ENCODE measurements at regions not wholly inside any gene's neighbourhood (a gene's known extent, or its start where the extent isn't known, plus 50 kb on each side); places are given as distances from the start of the nearest gene placed in this dataset.

DNA sequence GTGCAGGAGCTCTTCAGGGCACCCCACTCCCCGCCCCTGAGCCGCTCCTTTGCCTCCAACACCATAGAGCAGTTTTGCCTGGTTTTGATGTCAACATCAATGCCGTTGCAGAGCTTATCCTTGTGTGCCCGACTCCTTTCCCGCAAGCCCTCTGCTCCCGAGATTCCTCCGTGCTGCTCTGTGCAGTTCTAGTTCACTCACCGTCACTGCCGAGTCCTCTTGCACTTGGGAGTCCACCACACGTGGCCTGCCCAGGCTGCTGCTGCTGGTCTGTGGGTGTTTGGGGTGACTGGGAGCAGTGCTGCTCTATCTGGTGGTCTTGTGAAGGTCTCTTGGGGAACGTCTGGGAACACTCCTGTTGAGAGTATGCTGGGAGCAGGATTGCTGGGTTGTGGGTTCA lies 63.8 kb upstream of the ANO1 start:
- TF ChIP-seq, protein P1, sequence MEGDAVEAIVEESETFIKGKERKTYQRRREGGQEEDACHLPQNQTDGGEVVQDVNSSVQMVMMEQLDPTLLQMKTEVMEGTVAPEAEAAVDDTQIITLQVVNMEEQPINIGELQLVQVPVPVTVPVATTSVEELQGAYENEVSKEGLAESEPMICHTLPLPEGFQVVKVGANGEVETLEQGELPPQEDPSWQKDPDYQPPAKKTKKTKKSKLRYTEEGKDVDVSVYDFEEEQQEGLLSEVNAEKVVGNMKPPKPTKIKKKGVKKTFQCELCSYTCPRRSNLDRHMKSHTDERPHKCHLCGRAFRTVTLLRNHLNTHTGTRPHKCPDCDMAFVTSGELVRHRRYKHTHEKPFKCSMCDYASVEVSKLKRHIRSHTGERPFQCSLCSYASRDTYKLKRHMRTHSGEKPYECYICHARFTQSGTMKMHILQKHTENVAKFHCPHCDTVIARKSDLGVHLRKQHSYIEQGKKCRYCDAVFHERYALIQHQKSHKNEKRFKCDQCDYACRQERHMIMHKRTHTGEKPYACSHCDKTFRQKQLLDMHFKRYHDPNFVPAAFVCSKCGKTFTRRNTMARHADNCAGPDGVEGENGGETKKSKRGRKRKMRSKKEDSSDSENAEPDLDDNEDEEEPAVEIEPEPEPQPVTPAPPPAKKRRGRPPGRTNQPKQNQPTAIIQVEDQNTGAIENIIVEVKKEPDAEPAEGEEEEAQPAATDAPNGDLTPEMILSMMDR (IDR thresholded peaks at IDR 0.05; ENCODE audit: low read length) = no peak
- TF ChIP-seq EZH2 (IDR thresholded peaks at IDR 0.05; ENCODE audit: borderline replicate concordance, low read length) = no peak

Data from OCI-LY1 (cell line).